Osteoblast (primary cell): ENCODE measurements at regions not wholly inside any gene's neighbourhood (a gene's known extent, or its start where the extent isn't known, plus 50 kb on each side); places are given as distances from the start of the nearest gene placed in this dataset.

Experiments used
- DNase-seq: peaks from one replicate; pipeline ENCODE4 v3.0.0; 2011; ENCODE audit warnings: low spot score, mixed read lengths; ENCODE audit not compliant: insufficient read length; ENCODE audit errors: missing footprints
- H2AFZ ChIP-seq: 2 replicates; pipeline ENCODE4 v1.6.0; 2011; ENCODE audit warnings: mild to moderate bottlenecking, low read length
- H3K27ac ChIP-seq: 2 replicates; pipeline ENCODE4 v1.5.1; 2011; ENCODE audit warnings: mild to moderate bottlenecking, low read depth, low read length, moderate library complexity
- H3K27me3 ChIP-seq: 2 replicates; pipeline ENCODE4 v1.6.0; 2012; ENCODE audit warnings: mild to moderate bottlenecking, control low read depth, inconsistent platforms, low read length, moderate library complexity; ENCODE audit not compliant: insufficient read depth
- H3K36me3 ChIP-seq: 2 replicates; pipeline ENCODE4 v1.5.1; 2011; ENCODE audit warnings: mild to moderate bottlenecking, low read length, control low read depth, moderate library complexity; ENCODE audit not compliant: insufficient read depth
- H3K4me1 ChIP-seq: 2 replicates; pipeline ENCODE4 v1.5.1; 2011; ENCODE audit warnings: mild to moderate bottlenecking, low read length, control low read depth, moderate library complexity; ENCODE audit not compliant: insufficient read depth
- H3K4me2 ChIP-seq: 2 replicates; pipeline ENCODE4 v1.6.0; 2011; ENCODE audit warnings: mild to moderate bottlenecking, low read length; ENCODE audit not compliant: insufficient read depth
- H3K4me3 ChIP-seq: fragments of 200-600 bp; sonication (generic); 3 replicates; pipeline ENCODE4 v1.5.1; 2012; ENCODE audit warnings: mild to moderate bottlenecking, low read length, inconsistent platforms; ENCODE audit not compliant: insufficient read depth
- H3K79me2 ChIP-seq: 2 replicates; pipeline ENCODE4 v1.6.0; 2012; ENCODE audit warnings: mild to moderate bottlenecking, low read length, control low read depth, inconsistent platforms; ENCODE audit not compliant: insufficient read depth
- H3K9me3 ChIP-seq: 2 replicates; pipeline ENCODE4 v1.5.1; 2011; ENCODE audit warnings: low read depth, low read length, control low read depth
- H4K20me1 ChIP-seq: 2 replicates; pipeline ENCODE4 v1.6.0; 2012; ENCODE audit warnings: mild to moderate bottlenecking, low read length, control low read depth; ENCODE audit not compliant: insufficient read depth
- TF ChIP-seq, protein P1 (sequence below): IDR thresholded peaks from 2 replicates; pipeline ENCODE4 v1.5.1; 2011; ENCODE audit warnings: mild to moderate bottlenecking, low read depth, low read length, moderate library complexity; ENCODE audit errors: extremely low read depth

DNA sequence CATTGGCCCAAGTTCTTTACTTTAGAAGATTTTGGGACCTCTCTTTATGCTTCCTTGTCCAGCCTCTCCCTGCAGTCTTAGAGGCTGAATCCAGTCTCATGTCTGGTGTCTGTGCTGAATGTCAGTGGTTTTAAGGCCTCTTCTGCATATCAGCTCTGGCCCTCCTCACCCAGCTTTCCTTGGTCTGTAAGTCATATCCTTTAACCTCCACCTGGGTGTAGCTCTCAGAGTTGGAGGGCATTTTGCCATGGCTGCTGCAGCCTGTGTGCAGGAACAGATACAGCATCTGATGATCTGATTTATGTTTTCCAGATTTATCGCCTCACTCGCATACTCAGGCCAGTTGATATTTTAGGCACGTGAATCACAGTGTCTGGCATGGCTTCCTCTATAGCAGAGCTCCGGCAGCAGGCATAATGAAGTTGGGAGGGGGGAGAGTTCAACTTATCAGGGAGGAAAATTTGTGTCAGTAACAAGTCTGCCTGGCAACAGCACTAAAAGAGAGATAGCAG lies 335.0 kb downstream of the PCNX1 start:
- H3K4me2 ChIP-seq: peak overlapping the region; percentile 52
- DNase-seq: peak; percentile 82
- H3K36me3 ChIP-seq: no peaks in the 10 kb centered on the region
- no peaks in the 10 kb centered on the region for H3K79me2 ChIP-seq
- TF ChIP-seq, protein P1, sequence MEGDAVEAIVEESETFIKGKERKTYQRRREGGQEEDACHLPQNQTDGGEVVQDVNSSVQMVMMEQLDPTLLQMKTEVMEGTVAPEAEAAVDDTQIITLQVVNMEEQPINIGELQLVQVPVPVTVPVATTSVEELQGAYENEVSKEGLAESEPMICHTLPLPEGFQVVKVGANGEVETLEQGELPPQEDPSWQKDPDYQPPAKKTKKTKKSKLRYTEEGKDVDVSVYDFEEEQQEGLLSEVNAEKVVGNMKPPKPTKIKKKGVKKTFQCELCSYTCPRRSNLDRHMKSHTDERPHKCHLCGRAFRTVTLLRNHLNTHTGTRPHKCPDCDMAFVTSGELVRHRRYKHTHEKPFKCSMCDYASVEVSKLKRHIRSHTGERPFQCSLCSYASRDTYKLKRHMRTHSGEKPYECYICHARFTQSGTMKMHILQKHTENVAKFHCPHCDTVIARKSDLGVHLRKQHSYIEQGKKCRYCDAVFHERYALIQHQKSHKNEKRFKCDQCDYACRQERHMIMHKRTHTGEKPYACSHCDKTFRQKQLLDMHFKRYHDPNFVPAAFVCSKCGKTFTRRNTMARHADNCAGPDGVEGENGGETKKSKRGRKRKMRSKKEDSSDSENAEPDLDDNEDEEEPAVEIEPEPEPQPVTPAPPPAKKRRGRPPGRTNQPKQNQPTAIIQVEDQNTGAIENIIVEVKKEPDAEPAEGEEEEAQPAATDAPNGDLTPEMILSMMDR: no peak
- peak overlapping the region; percentile 66 for H2AFZ ChIP-seq
- no peak overlapping the region for H3K4me3 ChIP-seq
- H4K20me1 ChIP-seq: no peaks in the 10 kb centered on the region
- H3K27me3 ChIP-seq: no peaks in the 10 kb centered on the region
- peak overlapping the region; percentile 100 for H3K27ac ChIP-seq
- peaks cover 43% of the 10 kb centered on the region for H3K4me1 ChIP-seq
- no peaks in the 10 kb centered on the region for H3K9me3 ChIP-seq

DNA sequence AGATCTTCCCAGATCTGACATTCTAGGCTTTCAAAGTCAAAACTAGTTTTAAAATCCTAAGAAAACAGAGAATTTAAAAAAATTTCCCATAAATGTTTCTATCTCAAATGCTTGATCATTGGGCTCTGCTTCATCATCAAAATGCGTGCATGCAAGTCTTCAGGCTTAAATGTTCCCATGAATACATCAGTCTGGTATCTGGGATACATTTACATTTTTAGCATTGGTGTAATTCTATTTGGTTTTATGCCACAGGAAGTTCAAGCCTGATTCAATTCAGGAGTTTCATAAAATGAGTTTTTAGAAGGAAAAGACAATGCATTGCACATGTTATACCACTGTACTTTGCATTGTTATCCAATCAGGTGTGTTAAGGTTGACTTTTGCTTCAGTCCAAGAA lies 336.4 kb downstream of the PCNX1 start:
- Histone ChIP-seq H3K27ac (peak overlapping the region; percentile 100), H3K4me2 (peak overlapping the region; percentile 56), H2AFZ (no peak overlapping the region), H3K27me3 (no peaks in the 10 kb centered on the region), H3K4me1 (peaks cover 51% of the 10 kb centered on the region), H4K20me1 (no peaks in the 10 kb centered on the region), H3K79me2 (no peaks in the 10 kb centered on the region), H3K4me3 (no peak overlapping the region), H3K9me3 (no peaks in the 10 kb centered on the region), H3K36me3 (no peaks in the 10 kb centered on the region)
- peak; percentile 74 for DNase-seq
- TF ChIP-seq, protein P1: no peak

DNA sequence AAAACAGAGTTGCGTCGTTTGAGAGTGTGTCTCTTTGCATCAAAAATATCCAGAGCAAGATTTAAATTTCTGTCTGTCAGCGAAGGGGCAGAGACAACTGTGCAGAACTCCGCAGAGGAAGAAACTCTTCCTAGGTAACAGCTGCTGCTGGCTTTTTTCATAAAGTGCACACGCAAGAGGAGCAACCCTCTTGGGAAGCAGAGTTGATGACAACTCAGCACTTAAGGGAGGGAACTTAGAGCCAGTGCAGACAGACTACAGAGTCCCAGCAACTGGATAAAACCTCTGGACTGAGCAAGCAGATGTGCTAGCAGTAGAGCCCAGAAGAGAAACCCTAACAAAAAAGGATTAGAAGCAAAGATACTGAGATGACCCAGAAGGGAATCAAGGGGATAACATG lies 337.1 kb downstream of the PCNX1 start:
- Histone ChIP-seq H4K20me1 (no peaks in the 10 kb centered on the region), H3K4me1 (peaks cover 51% of the 10 kb centered on the region), H3K9me3 (no peaks in the 10 kb centered on the region), H3K27me3 (no peaks in the 10 kb centered on the region), H3K4me2 (peak overlapping the region; percentile 45), H3K36me3 (no peaks in the 10 kb centered on the region), H3K79me2 (no peaks in the 10 kb centered on the region), H2AFZ (peak overlapping the region; percentile 47), H3K27ac (peak overlapping the region; percentile 100), H3K4me3 (no peak overlapping the region)
- TF ChIP-seq, protein P1: no peak
- DNase-seq: no peak

DNA sequence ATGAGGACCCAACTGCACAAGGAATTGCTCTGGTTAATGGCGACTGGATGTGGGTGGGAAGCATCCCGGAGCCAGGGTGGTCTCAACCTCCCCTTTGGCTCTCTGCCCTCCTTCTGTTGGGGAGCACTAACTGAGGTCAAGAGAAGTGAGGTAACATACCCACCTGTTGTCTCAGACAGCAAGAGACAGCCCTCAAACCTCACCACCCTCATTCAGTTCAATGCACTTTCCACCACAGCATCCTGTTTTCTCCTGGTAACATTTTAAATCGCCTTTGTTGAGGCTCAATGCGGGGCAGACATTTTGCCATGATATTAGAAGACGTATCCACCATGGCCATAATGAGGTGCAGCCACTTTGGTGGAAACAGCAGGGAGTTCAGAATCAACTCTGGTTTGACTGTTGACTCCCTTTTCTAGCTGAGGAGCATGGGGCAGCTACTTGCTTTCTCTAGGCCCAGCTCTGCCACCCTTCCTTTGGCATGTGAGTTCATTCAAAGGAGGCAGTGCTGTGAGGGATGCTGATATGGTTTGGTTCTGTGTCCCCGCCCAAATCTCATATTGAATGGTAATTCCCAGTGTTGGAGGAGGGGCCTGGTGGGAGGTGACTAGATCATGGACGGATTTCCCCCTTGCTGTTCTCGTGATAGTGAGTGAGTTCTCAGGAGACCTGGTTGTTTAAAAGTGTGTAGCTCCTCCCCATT lies 338.6 kb downstream of the PCNX1 start:
- Histone ChIP-seq H3K27ac (no peak overlapping the region), H3K27me3 (no peaks in the 10 kb centered on the region), H3K36me3 (no peaks in the 10 kb centered on the region), H4K20me1 (no peaks in the 10 kb centered on the region), H3K79me2 (no peaks in the 10 kb centered on the region), H3K4me3 (no peak overlapping the region), H3K4me2 (no peak overlapping the region), H3K4me1 (peaks cover 55% of the 10 kb centered on the region), H2AFZ (no peak overlapping the region), H3K9me3 (no peaks in the 10 kb centered on the region)
- TF ChIP-seq, protein P1: no peak
- DNase-seq: no peak
